ENCODE measurements at regions not wholly inside any gene's neighbourhood (a gene's known extent, or its start where the extent isn't known, plus 50 kb on each side); places are given as distances from the start of the nearest gene placed in this dataset.

DNA sequence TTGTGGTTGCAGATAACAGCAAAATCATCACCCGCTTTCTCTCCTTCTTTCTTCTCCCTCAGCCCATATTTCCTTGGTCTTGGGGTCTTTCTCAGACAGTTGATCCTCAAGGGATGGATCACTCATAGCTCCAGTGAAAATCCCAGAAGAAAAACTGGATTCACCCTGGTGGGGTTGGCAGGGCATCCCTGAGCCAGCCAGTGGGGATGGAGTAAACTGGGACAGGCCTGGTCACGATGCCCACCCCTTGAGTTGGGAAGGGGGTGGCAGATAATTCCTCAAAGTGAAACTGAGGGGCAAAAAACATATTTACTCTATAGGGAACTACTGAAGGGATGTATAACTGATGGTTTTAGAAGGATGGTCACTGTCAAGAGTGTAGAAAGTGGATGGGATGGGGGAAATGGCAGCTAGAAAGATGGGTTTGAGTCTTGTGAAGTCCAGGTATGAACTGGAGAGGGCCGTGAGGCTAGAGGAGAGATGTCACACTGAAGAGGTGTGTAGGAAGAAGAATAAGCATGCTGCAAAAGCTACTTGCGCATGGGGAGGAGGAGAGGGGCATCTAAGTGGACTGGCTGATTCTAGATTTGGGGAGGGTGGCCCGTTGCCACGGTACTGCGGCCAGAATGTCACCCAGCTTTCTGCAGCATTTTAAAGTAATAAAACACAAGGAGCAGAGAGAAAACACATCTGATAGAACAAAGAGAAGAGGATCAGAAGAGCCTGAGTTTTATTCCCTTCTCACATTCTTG, 162.8 kb downstream of the PJA2 start:
- TF ChIP-seq, protein P1, sequence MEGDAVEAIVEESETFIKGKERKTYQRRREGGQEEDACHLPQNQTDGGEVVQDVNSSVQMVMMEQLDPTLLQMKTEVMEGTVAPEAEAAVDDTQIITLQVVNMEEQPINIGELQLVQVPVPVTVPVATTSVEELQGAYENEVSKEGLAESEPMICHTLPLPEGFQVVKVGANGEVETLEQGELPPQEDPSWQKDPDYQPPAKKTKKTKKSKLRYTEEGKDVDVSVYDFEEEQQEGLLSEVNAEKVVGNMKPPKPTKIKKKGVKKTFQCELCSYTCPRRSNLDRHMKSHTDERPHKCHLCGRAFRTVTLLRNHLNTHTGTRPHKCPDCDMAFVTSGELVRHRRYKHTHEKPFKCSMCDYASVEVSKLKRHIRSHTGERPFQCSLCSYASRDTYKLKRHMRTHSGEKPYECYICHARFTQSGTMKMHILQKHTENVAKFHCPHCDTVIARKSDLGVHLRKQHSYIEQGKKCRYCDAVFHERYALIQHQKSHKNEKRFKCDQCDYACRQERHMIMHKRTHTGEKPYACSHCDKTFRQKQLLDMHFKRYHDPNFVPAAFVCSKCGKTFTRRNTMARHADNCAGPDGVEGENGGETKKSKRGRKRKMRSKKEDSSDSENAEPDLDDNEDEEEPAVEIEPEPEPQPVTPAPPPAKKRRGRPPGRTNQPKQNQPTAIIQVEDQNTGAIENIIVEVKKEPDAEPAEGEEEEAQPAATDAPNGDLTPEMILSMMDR (IDR thresholded peaks at IDR 0.05; ENCODE audit: control extremely low read depth in 1 of 3, insufficient read depth in 1 of 3, low read depth in 1 of 3, low read length in 3 of 3) = no peak
- TF ChIP-seq POLR2AphosphoS5 (IDR thresholded peaks at IDR 0.05; ENCODE audit: low read depth, low read length) (no peak), HDAC2 (IDR thresholded peaks at IDR 0.05; ENCODE audit: borderline replicate concordance in 1 of 2, low read depth in 2 of 2, low read length in 2 of 2) (no peak), POLR2A (IDR thresholded peaks at IDR 0.05; ENCODE audit: control extremely low read depth in 1 of 2, low read depth in 2 of 2, low read length in 2 of 2) (no peak), RFX5 (IDR thresholded peaks at IDR 0.05; ENCODE audit: borderline replicate concordance, low read depth, low read length) (no peak), CREB1 (IDR thresholded peaks at IDR 0.05) (no peak), NRF1 (IDR thresholded peaks at IDR 0.05; ENCODE audit: low read depth, low read length) (no peak), TEAD4 (IDR thresholded peaks at IDR 0.05; ENCODE audit: low read depth, low read length) (no peak), GTF2F1 (IDR thresholded peaks at IDR 0.05; ENCODE audit: borderline replicate concordance, low read depth, low read length) (no peak), RAD21 (IDR thresholded peaks at IDR 0.05 in 1 of 2, conservative IDR thresholded peaks at IDR 0.05 in 1 of 2; ENCODE audit: low read depth in 2 of 2, low read length in 2 of 2) (no peak), BCL11A (IDR thresholded peaks at IDR 0.05; ENCODE audit: low read depth in 2 of 2, low read length in 2 of 2) (no peak), CBX8 (IDR thresholded peaks at IDR 0.05; ENCODE audit: borderline replicate concordance, low read depth, low read length) (no peak)
- TF ChIP-seq, protein P2, sequence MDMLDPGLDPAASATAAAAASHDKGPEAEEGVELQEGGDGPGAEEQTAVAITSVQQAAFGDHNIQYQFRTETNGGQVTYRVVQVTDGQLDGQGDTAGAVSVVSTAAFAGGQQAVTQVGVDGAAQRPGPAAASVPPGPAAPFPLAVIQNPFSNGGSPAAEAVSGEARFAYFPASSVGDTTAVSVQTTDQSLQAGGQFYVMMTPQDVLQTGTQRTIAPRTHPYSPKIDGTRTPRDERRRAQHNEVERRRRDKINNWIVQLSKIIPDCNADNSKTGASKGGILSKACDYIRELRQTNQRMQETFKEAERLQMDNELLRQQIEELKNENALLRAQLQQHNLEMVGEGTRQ (IDR thresholded peaks at IDR 0.05; ENCODE audit: low read length) = no peak
